ENCODE measurements at regions not wholly inside any gene's neighbourhood (a gene's known extent, or its start where the extent isn't known, plus 50 kb on each side); places are given as distances from the start of the nearest gene placed in this dataset.

- TF ChIP-seq POLR2AphosphoS5 (IDR thresholded peaks at IDR 0.05) = no peak
- no peak for TF ChIP-seq CTCF (IDR thresholded peaks at IDR 0.05)
These were observed 130.6 kb downstream of the HHIPL2 start for GRCh38 chr1:222417264-222417663.
